Frontal cortex (tissue), 3 donors: ENCODE measurements at regions not wholly inside any gene's neighbourhood (a gene's known extent, or its start where the extent isn't known, plus 50 kb on each side); places are given as distances from the start of the nearest gene placed in this dataset.

Experiments
- DNase-seq, 2 donors: peaks; one replicate each; pipeline ENCODE4 v3.0.0; 2012; ENCODE audit warnings: low spot score in 2 of 2
- FAIRE-seq: peaks from 2 replicates; lab custom pipeline; 2012; peaks lifted over from hg19 to GRCh38; lab: Jason Lieb, UNC
- donor health status: control.
- donor health status: control.
- donor health status: control.

DNA sequence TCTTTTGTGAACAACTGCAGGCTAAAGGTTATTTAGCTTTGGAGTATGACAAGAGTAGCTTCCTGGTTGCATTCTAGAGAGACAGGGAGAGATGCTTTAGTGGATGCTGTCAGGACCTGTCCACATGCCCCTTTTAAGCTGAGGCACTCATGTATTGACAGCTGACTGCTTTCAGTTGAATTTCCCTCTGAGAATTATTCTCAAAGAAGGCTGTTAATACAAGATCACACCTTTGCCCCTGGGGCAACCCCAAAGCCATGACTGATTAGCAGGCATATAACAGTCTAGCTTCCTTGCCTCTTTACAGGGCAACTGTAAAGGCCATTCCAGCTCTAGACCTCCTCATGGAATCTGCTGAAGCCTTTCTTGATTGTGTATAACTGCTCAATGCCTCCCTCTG, 117.6 kb upstream of the ATP10B start:
- no peak for FAIRE-seq

DNA sequence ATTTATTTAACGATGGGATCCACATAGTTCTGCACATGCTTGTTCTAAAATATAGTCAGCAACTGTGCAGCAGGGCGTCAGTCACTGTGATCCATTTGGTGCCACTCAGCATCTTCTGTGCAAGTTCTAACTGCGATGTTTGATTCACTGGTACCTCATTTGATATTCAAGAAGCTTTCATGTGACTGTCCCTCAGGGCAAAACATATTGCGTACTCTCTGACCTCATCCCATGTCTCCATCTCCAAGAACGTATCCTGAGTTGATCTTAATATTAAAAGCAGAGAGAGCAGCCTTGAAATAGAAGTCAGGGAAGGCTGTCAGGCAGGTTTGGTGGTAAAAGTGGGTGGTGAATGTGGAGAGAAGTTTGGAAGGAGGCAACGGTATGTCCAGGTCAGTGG, 116.5 kb upstream of the ATP10B start:
- FAIRE-seq (no peak), DNase-seq (no peak)

More for the DNA sequence above, 117.6 kb upstream of the ATP10B start:
- no peak for DNase-seq

DNA sequence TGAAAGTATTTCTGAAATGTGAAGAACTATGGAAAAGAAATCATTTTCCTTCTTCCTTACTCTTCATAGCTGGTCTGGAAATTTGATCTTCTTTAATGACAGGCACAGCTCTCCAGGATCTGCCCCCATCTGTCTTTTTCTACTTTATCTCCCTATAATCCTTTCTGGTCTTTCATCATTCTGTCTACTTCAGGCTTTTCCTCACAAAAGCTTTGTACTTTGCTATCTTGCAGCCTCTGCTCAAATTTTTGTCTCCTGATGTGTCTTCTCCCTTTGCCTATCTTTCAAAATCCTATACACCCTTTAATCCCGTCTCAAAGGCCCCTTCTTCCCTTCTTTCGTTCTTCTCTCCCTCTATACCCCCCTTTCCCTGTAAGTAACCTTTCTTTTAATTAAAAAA, 114.9 kb upstream of the ATP10B start:
- DNase-seq (no peak), FAIRE-seq (no peak)

DNA sequence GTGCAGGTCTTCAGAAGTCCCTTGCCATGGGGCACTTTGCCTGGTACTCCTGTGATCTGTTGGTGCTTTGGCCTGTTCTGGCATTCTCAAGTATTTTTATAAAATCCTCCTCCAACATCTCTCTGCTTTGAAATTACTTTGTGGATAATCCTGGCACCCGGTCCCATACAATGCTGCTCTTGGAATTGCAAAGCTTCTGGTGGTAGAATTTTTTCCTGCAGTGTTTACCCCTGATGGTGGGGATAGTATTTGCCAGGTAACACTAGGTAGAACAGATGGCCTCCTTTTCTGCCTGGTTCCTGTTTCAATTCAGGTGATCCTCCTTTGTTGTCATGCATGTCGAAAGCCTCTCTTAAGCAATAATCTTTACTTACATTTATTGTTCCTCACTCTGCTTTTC, 109.8 kb upstream of the ATP10B start:
- FAIRE-seq, result no peak
- no peak for DNase-seq

GRCh38 chr5:160961038-160961437, 109.0 kb upstream of the ATP10B start:
- no peak for FAIRE-seq
- DNase-seq, result no peak

DNA sequence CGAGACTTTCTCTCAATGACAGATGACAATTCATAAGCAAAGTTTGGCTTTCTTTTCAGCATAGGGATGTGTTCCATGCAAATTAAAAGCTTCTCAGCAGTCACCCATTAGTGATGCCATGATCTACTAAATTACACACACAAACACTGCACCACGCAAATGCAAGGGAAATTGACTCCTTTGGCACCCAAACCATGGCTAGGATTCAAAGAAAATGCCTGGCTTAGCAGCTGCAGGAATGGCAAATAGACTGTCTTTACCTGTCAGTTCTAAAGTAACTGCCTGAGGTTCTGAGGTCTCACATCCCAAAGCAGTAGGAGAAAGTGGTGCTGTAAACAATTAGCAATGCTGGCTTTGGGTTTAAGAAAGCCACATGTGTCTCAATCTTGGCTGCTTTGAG, 108.6 kb upstream of the ATP10B start:
- FAIRE-seq (no peak), DNase-seq (no peak)

- DNase-seq (no peak), FAIRE-seq (no peak)
Observed at GRCh38 chr5:160959804-160960203, 107.8 kb upstream of the ATP10B start.

DNA sequence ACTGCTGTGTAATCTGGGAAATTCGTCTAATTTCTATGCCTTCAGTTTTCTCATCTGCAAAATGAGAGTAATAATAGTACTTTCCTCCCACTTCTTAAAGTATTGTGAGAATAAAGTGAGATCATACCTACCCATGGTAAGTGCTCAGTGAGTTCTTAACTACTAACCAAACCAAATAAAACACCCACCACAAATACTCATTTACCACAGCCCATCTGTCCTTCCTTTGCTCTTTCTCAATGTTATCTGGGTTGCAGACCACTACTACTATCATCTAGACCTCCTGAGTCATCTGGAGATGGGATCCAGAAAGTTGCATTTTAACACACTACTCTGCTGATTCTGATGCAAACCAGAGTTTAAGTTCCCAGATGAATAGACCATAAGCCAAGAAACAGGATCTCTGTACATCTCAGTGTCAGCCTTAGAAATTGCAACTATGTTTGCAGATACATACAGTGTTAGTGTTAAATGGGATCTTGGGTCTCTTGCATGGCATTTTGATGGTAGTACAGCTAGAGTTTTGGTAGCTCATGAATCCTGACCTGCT, 105.4 kb upstream of the ATP10B start:
- FAIRE-seq, result no peak
- no peak for DNase-seq

DNA sequence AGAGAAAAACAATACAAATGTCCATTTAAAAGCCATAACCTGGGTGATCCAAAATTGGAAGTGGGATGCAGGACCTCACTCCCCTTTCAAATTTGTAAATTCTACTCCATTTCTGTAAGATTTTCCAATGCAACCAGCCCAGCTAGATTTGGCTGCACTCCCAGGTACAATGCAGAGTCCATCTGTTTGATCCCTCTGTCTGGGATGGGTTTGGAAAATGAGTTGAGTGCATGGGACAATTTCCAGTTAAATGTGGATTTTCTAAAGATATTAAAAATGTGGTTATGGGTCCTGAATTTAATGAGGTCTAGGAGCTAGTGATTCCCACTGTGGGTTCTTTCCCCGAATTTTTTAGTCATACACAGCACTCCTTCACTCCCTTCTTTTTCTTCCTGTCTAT, 104.0 kb upstream of the ATP10B start:
- DNase-seq, result no peak
- FAIRE-seq, result no peak

GRCh38 chr5:160950311-160950710, 98.3 kb upstream of the ATP10B start:
- no peak for FAIRE-seq
- no peak for DNase-seq

DNA sequence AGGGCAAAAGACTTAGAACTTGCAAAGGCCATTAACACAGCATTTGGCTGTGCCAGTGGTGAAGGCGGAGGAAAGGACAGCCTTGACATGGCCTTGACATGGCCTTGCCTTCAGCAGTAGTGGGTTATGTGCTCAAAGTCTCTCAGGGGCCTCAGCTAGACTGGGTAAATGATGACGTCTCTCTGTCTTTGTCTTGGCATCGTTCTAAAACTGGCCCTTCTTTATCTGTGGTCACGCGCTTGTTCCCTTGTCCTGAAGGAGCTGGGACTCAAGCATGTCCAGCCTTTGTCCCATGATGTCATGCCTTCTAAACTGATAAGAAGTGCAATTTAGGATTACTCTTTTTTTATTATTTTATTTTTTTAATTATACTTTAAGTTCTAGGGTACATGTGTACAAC, 88.7 kb upstream of the ATP10B start:
- DNase-seq (no peak), FAIRE-seq (no peak)

- FAIRE-seq (no peak), DNase-seq (no peak)
Observed at GRCh38 chr5:160938532-160938931, 86.5 kb upstream of the ATP10B start.

DNA sequence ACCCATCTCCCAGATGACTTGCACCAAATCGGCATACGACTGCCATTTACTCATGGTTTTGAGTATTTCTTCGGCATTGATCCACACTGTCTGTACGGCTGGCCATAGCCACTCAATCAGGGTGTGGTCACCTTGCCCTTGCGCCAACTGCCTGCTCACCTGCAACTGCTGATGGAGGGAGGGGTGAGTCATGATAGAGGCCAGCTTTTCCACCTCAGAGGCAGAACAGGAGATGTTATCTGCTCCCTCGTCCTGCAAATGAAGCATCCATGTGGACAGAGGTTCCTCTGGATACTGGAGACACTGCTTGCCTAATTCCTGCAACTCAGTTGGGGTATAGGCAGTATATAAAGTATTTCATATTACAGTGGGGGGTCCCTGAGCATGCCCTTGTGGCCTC, 85.6 kb upstream of the ATP10B start:
- FAIRE-seq (no peak), DNase-seq (no peak)

- DNase-seq, result no peak
- no peak for FAIRE-seq
Observed at GRCh38 chr5:160935776-160936175, 83.8 kb upstream of the ATP10B start.

GRCh38 chr5:160931283-160931682, 79.3 kb upstream of the ATP10B start:
- FAIRE-seq (no peak), DNase-seq (no peak)

DNA sequence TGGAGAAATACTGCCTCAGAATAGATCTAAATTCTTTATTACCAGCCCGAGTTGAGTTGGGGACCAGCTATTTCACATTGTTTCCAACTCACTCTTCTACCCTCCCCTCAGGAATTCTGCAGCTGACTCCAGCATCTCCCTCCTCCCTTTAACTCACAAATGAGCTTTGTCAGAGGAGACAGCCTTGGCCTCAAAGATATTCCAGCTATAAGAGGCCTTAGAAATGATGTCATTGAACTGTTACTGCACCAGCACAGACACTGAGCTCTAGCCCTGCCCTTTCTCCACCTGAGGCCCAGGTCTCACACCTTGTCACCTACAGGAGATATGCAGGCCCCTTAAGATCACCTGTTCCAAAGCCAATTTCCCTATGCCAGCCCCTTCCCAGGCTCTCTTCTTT, 78.4 kb upstream of the ATP10B start:
- DNase-seq (no peak), FAIRE-seq (no peak)

DNA sequence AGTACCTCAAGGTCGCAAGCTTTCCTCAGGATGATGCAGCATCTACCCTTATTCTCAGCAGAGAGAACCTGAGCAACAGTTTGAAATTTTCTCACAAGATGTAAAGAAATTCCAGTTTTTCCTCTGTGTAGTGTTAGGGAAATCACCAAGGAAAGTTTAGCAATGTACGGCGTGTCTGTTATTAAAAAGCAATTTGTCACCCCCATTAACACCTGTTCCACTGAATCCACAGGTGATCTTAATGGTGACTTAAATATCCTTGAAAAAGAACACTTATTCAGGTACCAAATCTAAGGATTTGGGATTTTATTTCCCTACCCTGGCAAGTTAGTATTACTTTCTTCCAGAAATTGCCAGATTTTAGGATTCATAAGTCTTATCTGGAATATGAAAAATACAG, 77.9 kb upstream of the ATP10B start:
- no peak for DNase-seq
- FAIRE-seq, result no peak

DNA sequence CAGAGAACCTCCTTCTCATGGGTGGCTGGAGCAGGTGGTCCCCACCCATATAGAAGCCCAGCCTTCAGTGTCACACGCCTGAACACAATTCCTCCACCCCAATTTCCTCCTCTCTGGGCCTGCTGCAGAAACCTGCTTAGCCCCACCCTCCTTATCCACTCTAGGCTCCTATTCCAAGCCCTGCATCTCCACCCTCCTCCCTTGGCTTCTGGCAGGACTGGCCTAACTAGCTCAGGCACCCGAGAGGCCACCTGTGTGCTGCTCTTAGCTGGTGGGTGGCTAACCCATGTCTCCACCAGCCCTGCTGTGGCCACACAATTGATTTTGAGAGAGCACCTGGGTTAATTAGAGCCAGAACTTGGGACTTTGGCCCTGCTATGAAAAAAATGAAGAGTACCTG, 77.3 kb upstream of the ATP10B start:
- DNase-seq, result no peak
- no peak for FAIRE-seq

- peak; percentile 24 to 25 for DNase-seq
- FAIRE-seq, result no peak
Observed at GRCh38 chr5:160926428-160926827, 74.4 kb upstream of the ATP10B start.

- FAIRE-seq, result no peak
Observed at GRCh38 chr5:160925281-160925680, 73.3 kb upstream of the ATP10B start.

DNA sequence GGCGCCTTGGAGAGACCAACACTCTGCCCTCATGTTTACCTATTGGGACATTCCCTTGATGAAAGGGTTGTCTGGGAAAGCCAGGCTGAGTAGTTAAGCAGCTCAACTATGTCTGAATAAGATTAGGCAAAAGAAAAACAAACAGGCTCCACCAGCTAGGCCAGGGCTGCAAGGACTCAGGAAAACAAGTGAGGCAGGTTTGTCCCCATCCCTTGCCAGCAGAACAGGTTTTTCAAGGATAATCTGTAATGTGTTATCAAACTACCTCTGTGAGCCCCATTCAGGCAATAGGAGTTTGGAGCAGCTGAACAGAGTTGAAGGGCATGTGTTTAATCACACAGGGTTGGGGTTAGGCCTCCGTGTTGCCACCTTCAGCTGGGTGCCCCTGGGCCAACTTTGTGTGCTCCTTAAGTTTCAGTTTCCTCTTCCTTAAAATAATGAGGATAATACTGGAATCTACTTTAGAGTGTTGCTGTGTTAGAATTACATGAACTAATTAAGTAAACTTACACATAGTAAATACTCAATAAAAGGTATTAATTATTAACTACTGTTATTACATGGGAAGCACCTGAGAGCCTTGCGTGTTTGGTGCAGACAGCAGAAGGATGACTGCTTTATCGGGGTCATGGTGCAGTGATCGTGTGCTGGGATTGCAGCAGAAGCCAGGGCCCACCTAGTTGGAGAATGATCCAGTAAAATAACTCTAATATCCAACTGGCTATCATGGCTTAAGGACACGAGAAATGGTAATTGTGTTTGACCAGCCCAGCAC, 72.1 kb upstream of the ATP10B start:
- no peak for DNase-seq
- FAIRE-seq, result no peak

More at GRCh38 chr5:160925281-160925680, 73.3 kb upstream of the ATP10B start:
- no peak for DNase-seq

DNA sequence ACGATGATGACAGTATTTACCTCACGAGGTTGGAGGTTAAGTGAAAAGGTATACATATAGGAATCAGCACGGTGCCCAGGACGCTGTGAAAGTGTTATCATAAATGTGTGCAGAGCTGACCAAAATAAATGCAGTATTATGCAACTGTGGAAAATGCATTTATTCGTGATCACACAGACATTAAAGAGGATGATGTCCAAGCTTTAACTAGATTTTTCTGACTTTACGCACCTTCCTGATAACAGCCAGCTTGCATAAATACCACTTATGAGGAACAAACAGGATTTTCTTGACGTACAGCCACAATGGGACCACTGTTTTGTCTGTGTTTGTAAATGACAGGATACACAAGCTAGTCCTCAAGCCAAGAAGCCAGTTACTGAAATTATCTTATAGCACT, 71.4 kb upstream of the ATP10B start:
- DNase-seq, result no peak
- no peak for FAIRE-seq
